GM18520 (cell line): ENCODE measurements at regions not wholly inside any gene's neighbourhood (a gene's known extent, or its start where the extent isn't known, plus 50 kb on each side); places are given as distances from the start of the nearest gene placed in this dataset.

Experiments used
- ATAC-seq: cut with Tn5 transposase; IDR thresholded peaks from one replicate; pipeline ENCODE4 v1.9.1; 2021; ENCODE audit not compliant: unreplicated experiment

DNA sequence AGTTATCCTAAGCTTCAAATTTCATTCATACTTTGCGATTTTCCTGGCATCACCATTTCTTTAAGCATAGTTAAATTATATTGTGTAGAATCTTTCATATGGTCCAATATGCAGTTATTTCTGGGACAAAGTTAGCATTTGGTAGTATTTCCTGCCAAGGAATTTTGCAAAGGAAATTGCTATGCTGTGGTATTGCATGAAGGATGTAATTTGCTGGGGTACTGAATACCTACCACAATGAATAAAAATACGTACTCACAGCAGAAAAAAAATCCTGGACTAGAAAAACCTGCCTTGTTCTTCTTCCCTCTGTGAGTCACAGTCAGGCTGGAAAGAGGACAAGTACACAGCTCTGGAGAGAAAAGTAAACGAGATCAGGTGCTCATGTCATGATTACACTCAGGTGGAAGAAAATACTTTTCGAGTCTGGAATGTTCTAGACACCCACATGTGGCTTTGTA lies 241.2 kb downstream of the PTBP2 start:
- no peak for ATAC-seq

DNA sequence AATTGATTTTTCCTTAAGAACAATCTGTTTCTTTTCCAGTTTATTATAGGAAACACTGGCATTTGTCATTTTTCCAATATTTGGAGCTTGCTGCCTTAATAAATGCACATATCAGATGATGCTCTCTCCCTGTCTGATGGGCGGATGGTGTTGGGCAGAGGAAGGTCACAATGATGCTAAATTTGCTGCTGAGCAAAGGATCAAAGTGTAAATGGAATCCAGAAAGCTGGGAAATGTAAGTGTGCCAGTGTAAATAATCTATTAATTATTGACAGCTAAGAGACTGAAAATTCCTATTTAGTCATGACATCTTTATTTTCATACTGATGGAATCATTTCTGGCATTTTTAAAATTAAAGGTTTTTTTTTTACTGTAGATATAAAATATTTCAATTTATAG lies 243.2 kb downstream of the PTBP2 start:
- no peak for ATAC-seq

DNA sequence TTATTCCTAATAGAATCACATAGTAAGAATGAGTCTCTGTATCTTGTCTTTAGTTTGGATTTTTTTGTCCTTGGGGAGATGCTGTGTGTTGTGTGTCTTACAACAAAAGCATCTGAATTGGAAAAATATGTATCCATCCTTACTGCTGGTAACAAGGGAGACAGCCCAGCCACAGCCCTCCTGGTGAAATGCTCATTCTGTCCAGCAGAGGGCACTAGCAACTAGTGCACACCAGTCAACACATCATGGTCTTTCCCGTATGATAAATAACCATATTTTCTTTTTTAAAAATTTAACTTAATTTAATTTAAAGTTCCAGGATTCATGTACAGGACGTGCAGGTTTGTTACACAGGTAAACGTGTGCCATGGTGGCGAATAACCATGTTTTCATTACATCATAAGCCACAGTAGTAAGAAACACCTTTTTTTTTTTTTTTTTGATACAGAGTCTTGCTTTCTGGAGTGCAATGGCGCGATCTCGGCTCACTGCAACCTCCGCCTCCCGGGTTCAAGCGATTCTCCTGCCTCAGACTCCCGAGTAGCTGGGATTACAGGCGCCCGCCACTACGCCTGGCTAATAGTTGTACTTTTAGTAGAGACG lies 245.1 kb downstream of the PTBP2 start:
- peak; percentile 71 for ATAC-seq

DNA sequence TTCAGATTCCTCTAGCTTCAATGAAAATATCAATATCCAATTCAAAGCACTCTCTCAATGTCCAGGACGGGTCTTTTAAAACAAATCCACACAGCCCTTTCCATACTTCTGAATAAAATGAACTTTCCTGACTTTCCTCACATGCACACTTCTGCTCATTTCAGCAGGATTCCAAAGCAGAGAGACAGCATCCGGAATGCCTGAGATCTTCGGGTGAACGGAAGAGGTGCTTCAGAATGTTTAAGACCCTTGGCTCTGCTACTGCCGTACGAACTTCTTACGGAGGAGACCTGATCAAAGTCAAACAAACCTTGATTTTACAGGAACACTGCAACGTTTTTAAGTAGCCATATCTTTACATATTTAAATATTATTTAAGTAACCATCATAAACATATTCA lies 245.7 kb downstream of the PTBP2 start:
- ATAC-seq: no peak

DNA sequence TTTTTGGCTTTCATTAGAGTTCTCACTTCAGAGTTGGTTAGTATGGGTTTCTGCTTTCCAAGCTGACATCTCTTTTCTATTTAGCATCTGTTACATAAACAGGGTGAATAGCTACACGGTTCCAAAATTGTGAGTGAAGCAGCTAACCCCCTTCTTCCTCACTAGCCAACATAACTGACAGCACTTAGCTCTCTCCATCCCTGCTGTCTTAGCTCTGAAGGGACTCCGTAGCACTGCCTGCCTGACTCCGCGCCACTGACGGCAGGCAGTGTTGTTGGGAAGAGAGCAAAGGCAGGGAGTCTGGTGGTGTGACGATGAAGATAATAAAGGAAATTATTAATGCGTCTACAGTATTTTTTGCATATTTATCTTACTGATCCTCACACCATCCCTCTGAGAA lies 247.0 kb downstream of the PTBP2 start:
- ATAC-seq: no peak

DNA sequence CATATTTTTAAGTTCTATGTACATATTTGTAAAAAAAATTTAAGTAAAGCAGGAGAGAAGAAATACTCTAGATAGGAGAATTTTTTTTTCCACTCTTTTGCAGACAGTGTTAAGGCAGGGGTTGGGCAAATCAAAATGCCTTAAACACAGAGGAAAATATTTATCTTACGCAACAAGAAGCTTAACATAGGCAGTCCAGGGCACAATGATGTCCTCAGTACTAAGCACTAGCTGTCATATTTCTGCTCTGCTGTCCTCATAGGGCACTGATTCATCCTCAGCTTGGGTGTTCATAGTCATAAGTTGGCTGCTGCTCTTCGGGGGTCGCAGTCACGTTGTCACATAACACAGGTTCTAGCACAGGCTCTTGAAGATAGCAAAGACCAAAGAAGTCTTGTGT lies 247.4 kb downstream of the PTBP2 start:
- no peak for ATAC-seq

DNA sequence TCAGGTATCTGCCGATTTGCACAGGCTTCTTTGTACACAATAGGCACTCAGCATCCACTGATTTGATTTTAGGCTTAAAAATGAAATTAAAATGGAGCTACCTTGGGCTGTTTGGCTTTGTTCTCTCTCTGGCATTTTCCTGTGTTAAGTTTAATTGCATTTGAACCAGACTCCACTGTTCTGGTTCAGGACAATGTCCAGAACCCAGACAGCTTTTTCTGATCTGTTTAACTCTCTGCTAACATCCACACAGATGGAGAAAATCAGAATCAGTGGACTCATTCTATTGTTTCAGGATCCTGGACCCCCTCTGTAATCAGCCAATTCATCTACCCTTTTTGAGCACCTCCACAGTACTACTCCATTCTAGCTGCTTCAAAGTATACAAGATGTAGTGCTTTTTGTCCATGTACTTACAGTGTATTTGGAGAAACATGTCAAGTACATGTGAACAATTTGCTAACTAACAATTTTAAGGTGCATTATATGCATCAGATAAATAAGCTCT lies 248.1 kb downstream of the PTBP2 start:
- no peak for ATAC-seq

DNA sequence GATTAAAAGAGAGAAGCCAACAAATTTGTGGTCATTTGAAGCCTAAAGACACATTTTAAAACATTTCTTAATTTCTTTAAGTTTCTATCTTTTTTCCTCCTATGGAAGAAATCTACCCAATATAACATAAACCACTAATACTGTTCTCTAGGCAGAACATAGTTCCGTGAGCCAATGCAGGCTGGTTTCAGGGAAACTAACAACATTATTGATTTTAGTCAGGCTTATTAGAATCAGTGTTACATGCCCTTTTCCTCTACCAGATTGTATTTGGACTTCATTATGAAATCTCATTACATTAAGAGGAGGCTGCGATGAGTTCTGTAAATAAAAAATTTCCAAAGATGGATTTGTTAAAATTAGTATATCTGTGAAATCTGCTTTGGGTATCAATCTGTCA lies 249.9 kb downstream of the PTBP2 start:
- ATAC-seq: no peak

DNA sequence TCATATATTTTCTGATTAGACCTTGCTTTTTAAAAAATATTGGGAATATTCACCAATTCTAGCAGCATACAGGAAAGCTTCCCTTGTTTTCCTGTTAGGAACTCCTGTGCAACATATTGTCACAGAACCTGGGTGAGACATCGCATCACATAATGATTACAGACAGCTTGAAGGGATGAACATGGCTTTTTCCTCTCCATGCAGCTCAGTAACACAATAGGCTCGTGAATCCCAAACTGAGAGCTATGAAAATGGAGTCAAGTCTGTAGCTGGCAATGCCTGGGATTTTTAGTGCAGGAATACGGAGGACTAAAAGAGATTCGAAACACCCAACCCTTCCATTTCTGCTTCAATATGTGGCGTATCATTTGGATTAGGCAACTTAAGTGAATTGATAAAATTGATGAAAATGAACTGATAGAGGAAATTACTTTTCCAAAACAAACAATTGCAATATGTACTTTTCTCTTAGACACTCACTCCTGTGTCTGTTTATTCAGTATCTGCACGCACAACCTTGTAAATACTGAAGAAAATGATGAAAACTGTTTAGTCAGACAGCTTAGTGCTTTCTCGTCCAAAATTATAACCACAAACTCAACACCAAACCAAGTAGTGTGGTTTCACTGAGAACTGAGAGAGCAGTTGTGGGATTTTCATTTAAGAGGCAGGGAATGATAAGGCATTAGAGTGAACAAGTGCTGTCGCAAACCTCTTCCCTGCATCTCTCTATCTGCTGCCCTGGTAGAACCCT lies 250.4 kb downstream of the PTBP2 start:
- ATAC-seq: no peak

DNA sequence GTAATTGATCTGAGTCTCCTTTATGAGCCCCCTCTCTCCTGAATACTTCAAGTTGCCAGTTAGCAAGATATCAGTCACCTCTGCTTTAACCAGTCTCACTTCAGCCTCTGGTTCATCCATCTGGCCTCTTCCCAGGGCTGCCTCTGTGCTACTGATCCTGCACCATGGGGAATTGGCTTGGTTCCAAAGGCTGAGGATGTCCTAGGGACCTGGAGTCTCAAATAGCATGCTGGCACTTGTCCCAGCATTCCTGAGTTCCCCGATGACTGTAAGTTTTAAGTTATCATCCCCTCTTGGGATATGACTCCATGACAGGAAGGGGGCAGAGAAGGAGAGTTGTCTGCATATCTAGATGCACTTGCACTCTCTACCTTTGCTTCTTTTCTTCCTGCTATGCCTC lies 252.0 kb downstream of the PTBP2 start:
- ATAC-seq: no peak

DNA sequence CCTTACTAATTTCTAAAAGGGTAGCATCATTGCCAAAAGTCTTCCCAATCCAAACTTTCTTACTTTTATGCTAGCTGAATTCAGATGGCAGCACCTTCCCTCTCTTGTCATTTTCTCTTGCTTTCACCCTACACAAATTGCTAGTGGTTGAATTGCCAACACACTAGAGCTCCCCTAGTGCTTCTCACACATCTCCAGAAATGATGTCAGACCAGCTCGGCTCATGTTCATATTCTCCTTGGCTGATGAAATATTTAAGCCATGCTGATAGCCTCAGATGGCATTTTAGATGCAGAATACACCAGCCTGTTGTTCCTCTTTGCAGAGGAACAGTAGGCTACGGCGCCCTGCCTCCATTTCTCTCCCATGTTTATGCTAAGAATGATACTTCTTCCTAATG lies 256.9 kb downstream of the PTBP2 start:
- ATAC-seq: no peak

DNA sequence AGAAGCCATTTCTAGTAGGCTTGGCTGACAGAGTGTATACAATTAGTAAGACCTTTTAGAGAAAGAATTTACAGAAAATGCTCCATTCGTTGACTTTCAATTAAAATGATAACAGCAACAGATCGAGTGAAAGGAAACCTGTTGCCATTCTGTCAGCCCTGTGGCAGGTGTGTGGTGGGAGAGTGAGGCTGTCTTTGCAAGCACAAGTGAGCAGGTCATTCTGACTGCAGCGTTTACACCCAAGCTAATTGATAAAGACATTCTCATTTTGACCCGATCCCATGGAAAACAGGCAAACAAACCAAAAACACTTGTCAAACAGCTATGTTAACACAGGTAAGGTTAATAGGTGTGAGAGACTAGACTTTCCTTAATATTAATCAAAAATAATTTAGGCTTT lies 257.3 kb downstream of the PTBP2 start:
- no peak for ATAC-seq

DNA sequence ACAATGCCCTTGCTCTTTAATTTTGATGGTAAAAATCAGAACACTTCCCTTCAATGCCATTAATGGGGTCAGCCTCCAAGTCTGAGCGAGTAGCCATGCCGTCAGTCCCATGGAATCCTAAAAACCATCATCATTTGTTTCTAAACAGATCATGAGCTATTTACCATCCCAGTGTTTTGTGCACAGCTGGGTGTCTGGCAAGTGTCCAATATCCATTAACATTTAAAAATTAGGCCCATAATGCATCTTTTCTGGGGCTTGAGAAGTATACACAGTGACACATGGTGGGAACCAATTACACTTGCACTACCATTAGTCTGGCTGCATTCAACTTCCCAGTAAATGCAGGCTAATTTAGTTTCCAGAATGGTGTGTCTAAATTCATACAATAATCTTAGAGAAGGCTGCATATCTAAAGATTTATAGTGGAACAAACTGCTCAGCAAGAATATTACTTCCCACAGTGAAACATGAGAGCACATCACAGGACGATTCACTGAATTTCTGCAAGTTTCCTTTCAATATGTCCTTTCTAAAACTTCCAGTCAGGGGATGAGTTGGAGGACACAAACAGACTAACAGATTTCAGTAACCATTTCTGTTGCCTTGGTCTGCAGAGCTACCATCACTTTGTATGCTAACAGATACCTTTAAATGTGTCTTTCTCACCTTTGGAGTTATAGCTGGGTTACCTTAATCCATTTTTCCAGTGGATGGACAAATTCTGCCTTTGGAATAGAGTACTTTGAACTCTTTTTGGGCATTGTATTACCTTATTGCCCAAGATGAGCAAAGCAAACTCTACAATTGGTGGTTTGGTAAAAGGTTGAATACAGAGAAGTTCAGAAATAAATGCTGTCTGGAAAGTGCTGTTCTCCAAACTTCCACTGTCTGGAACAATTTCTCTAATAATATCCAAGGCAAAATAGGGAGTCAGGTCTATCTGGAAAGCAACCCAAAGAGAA lies 258.0 kb downstream of the PTBP2 start:
- no peak for ATAC-seq

DNA sequence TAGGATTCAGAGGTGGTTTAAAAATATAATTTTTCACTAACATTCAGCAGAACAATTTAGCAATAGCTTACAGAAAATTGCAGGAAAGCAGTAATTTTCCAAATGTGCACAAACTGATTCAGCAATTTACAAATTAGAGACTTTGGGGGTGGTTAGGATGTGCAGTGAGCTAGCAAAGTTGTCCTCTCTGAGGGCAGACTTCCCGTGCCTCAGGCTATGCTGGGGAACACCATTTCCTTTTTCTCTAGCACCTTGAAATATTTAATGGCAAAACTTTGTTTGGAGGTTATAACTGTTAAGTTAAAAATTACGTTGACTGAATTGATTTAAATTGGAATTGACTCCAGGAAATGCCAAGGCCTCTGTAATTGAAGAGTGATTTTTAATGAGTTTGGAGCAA lies 258.9 kb downstream of the PTBP2 start:
- no peak for ATAC-seq

DNA sequence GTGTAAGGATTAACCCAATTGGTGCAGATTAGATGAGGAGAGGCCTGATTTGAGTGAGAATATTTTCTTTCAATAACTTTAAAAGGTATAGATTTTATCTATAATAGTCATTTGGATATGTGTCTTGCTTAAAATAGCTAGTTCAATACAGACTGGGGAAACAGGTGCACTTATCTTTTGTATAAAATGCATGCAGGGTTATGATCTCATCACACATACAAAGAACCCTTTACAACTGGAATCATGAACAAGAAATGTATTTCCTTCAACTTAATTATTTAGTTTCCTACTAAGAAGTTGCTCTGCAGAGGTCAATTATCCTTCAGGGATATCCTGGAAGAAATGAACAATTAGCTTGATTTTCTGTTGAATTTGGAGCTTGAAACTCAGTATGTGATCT lies 259.6 kb downstream of the PTBP2 start:
- no peak for ATAC-seq

DNA sequence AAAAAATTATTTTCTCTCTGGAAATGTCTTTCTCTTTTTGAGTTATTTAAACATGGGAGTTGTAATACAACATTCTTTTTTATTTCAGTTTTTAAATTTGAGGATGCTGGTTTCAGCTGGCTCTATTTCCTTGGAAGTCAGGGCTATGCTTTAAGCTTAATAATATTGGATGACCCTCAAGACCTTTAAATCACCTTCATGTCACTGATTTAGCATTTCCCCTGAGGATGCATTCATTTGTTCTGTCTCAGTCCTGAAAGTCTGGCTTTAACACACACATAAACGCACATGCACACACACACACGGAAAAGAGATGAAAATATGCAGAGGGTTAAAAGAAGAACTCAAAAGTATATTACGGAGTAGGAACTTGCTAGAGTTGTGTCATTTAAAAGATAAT lies 260.5 kb downstream of the PTBP2 start:
- ATAC-seq: no peak

DNA sequence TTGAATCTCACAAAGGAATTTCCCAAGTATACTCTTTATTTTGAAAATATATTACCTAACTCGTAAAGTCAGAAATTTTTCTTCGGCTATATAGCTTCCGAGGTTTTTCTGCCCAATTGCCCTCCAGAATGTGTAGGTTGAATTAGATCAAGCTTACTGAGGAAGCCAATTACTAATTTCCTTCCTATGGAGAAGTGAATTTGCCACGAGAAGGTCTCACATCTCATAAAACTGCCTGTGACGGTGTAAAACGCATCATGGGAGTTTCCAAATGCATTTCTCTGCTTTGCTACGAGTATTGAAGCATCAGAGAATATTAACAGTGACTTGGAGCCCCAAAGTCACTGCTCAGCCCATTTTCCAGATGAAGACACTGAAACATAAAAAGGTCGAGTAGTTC lies 262.3 kb downstream of the PTBP2 start:
- ATAC-seq: no peak

DNA sequence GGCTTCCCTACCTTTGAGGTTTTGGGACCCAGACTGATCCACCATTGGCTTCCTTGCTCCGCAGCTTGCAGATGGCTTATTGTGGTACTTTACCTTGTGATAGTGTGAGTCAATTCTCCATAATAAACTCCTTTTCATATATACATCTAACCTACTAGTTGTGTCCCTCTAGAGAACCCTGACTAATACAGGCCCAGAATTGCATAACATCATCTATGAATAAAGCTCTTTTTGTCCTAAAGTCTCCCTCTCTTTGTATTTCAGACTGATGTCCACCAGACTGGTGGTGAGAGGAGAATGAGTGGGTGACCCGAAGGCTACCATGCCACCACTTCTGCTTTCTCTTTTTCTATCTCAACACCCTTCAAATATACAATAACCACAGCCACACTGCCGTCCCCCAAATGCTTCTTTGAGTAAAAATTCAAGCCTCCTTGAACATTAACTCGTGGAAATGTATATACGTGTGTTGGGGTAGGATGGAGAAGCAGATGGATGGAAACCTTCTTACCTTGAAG lies 265.7 kb downstream of the PTBP2 start:
- ATAC-seq: no peak

DNA sequence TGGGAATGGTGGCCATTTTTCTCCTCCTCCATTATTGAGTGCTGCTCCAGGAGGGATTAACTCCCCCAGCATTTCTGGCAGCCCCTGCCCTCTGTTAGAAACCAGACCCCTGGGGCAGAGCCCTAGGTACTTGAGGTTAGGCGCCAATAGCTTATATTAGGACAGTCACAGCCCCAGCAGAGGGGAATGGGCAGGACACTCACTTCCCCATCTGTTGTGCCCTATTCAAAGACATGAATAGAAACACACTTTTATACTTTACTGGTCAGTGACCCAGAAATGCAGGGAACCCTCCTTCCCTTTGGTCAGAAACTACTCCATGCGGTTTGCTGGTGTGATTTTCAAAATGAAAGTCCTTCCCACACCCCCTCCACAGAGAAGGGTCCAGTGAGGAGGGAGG lies 267.7 kb downstream of the PTBP2 start:
- ATAC-seq: no peak

DNA sequence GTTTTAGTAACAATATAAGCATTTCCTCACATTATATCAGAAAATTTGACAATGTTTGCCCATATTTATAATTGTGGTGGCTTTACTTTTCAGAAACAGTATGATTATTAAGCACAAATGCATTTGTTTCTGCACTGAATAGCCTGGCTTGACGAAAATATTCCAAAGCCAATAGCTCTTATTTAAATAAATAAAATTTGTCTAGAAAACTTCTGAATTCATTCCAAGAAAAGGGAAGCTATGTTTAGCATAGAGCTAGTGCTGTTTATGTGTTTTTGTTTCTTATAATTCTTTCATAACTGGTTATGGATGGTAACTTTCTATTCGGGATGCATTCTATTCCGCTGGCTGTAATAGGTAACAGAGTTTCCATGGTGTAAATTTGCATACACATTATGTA lies 268.6 kb downstream of the PTBP2 start:
- ATAC-seq: no peak

DNA sequence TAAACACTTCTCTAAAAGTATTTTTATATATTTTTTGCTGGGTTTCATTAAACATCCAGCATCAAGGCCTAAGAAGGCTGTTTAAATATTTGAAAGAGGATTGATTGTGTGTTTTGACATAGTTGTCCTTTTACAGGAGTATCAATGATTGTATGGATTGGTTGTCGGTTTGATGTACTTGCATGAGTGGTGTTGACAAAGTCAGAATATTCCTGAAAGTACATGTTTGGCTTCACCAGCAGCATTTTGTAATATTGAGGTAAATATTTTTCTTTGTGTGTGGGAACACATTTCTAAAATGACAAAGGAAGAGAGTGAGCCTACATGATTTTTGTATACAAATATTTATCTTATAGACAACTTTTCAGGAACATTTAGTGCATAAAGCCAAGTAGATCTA lies 269.7 kb downstream of the PTBP2 start:
- ATAC-seq: no peak
